ENCODE measurements at regions not wholly inside any gene's neighbourhood (a gene's known extent, or its start where the extent isn't known, plus 50 kb on each side); places are given as distances from the start of the nearest gene placed in this dataset.
A peak's percentile ranks its signal among the peaks of the same experiment; 100 is the strongest.

GRCh38 chr16:76071690-76072089, 205.5 kb upstream of the CNTNAP4 start:
- TF ChIP-seq CTCF (IDR thresholded peaks at IDR 0.05; ENCODE audit: insufficient read depth, low read length, poor library complexity, severe bottlenecking), result no peak
- Histone ChIP-seq H3K36me3 (ENCODE audit: control insufficient read depth, insufficient read depth, low read length) (no peaks in the 10 kb centered on the region), H3K4me3 (replicated peaks; ENCODE audit: low read depth, low read length) (no peak overlapping the region), H3K27me3 (replicated peaks; ENCODE audit: control insufficient read depth, insufficient read depth, low read length) (no peaks in the 10 kb centered on the region)
- DNase-seq (ENCODE audit: extremely low read depth, insufficient read length), result no peak

- H3K4me3 ChIP-seq (replicated peaks; ENCODE audit: low read depth, low read length), result no peak overlapping the region
- no peak for TF ChIP-seq CTCF (IDR thresholded peaks at IDR 0.05; ENCODE audit: insufficient read depth, low read length, poor library complexity, severe bottlenecking)
- H3K27me3 ChIP-seq (replicated peaks; ENCODE audit: control insufficient read depth, insufficient read depth, low read length), result no peaks in the 10 kb centered on the region
- DNase-seq (ENCODE audit: extremely low read depth, insufficient read length), result peak; percentile 1
- no peaks in the 10 kb centered on the region for H3K36me3 ChIP-seq (ENCODE audit: control insufficient read depth, insufficient read depth, low read length)
These were observed 195.2 kb upstream of the CNTNAP4 start for GRCh38 chr16:76081967-76082366.

GRCh38 chr16:76106647-76107046, 170.6 kb upstream of the CNTNAP4 start:
- DNase-seq (ENCODE audit: extremely low read depth, insufficient read length), result no peak
- TF ChIP-seq CTCF (IDR thresholded peaks at IDR 0.05; ENCODE audit: insufficient read depth, low read length, poor library complexity, severe bottlenecking), result no peak
- Histone ChIP-seq H3K27me3 (replicated peaks; ENCODE audit: control insufficient read depth, insufficient read depth, low read length) (no peaks in the 10 kb centered on the region), H3K36me3 (ENCODE audit: control insufficient read depth, insufficient read depth, low read length) (no peaks in the 10 kb centered on the region), H3K4me3 (replicated peaks; ENCODE audit: low read depth, low read length) (no peak overlapping the region)

- no peak for TF ChIP-seq CTCF (IDR thresholded peaks at IDR 0.05; ENCODE audit: insufficient read depth, low read length, poor library complexity, severe bottlenecking)
These were observed 168.7 kb upstream of the CNTNAP4 start for GRCh38 chr16:76108460-76108859.

GRCh38 chr16:76114681-76115080, 162.5 kb upstream of the CNTNAP4 start:
- Histone ChIP-seq H3K27me3 (replicated peaks; ENCODE audit: control insufficient read depth, insufficient read depth, low read length) (no peaks in the 10 kb centered on the region), H3K36me3 (ENCODE audit: control insufficient read depth, insufficient read depth, low read length) (no peaks in the 10 kb centered on the region), H3K4me3 (replicated peaks; ENCODE audit: low read depth, low read length) (no peak overlapping the region)
- TF ChIP-seq CTCF (IDR thresholded peaks at IDR 0.05; ENCODE audit: insufficient read depth, low read length, poor library complexity, severe bottlenecking), result no peak
- no peak for DNase-seq (ENCODE audit: extremely low read depth, insufficient read length)

More at GRCh38 chr16:76108460-76108859, 168.7 kb upstream of the CNTNAP4 start:
- no peak for DNase-seq (ENCODE audit: extremely low read depth, insufficient read length)
- Histone ChIP-seq H3K27me3 (replicated peaks; ENCODE audit: control insufficient read depth, insufficient read depth, low read length) (no peaks in the 10 kb centered on the region), H3K36me3 (ENCODE audit: control insufficient read depth, insufficient read depth, low read length) (no peaks in the 10 kb centered on the region), H3K4me3 (replicated peaks; ENCODE audit: low read depth, low read length) (no peak overlapping the region)

- no peak overlapping the region for H3K4me3 ChIP-seq (replicated peaks; ENCODE audit: low read depth, low read length)
These were observed 158.9 kb upstream of the CNTNAP4 start for GRCh38 chr16:76118344-76118743.

More at GRCh38 chr16:76118344-76118743, 158.9 kb upstream of the CNTNAP4 start:
- TF ChIP-seq CTCF (IDR thresholded peaks at IDR 0.05; ENCODE audit: insufficient read depth, low read length, poor library complexity, severe bottlenecking), result no peak
- Histone ChIP-seq H3K27me3 (replicated peaks; ENCODE audit: control insufficient read depth, insufficient read depth, low read length) (no peaks in the 10 kb centered on the region), H3K36me3 (ENCODE audit: control insufficient read depth, insufficient read depth, low read length) (no peaks in the 10 kb centered on the region)
- no peak for DNase-seq (ENCODE audit: extremely low read depth, insufficient read length)

Measured in GM06990 (cell line).